Urothelium cell line (cell line): ENCODE measurements at regions not wholly inside any gene's neighbourhood (a gene's known extent, or its start where the extent isn't known, plus 50 kb on each side); places are given as distances from the start of the nearest gene placed in this dataset.

Source experiments
- DNase-seq: peaks from one replicate; pipeline ENCODE4 v3.0.0; 2011; ENCODE audit warnings: low spot score, mixed read lengths
- FAIRE-seq: peaks from 2 replicates; lab custom pipeline; 2011; peaks lifted over from hg19 to GRCh38; lab: Jason Lieb, UNC

DNA sequence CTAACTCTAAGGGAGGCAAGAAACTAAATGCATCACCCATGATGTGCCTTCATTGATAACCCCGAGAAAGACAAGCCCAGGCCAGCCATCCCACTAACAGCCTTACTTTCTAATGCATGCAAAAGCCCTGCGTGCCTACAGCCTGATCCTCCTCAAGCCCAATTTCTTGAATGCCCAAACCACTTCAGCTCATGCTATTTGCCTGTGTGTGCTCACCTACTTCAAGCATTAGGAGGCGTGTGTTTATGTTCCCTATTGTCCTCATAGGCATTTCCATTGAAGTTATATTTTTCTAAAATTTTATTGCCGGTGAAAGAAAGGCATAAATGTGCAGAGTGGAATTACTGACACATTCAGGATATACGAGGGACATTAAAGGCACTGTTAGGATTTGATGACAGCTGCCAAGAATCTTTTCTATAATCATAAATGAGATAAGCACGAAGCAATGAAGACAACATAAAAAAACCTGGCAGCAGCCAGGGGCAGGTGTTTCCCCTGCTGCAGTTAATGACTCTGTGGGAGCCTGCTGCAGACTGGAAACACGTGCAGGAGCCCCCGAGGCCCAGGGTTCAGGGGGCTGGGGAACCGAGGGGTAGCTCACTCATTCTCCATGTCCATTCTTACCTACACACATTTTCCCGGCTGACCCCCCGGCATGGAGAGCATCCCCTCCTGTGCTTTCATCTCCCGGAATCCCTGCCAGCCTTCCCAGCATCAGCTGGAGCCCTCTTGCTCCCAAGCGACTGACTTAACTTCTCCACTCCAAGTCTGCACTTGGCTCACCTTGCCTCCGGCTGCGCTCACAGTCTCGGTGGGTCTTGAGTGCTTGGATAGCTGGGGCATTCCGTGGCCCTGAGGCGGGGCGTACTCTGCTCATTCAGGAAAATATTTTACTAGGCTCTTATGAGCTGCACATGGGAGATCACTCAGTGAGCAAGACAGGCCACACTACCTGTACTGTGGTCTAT, 292.3 kb upstream of the SIX2 start:
- no peak for FAIRE-seq
- DNase-seq: no peak

GRCh38 chr2:45300026-45300750, 290.9 kb upstream of the SIX2 start:
- DNase-seq (no peak), FAIRE-seq (no peak)

- no peak for FAIRE-seq
- no peak for DNase-seq
These were observed 290.1 kb upstream of the SIX2 start for GRCh38 chr2:45299361-45299760.

DNA sequence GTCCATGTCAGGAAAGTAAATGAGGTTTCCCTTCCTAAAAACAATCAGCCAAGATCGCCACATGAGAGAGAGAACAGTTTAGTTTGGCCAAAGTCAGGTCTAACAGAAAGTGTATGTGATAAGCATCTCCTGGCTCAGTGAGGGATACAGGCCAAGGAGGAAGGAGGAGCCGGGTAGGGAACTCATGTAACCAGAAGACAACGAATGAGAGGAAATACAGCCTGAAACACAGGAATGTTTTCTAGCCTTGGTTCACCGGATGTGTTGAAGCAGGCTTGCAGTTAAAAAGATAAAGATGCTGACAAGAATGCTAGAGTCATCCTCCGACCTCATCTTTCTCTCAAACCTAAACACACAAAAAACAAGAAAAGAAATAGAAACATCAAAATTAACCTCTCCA, 283.9 kb upstream of the SIX2 start:
- FAIRE-seq: no peak
- DNase-seq: no peak

DNA sequence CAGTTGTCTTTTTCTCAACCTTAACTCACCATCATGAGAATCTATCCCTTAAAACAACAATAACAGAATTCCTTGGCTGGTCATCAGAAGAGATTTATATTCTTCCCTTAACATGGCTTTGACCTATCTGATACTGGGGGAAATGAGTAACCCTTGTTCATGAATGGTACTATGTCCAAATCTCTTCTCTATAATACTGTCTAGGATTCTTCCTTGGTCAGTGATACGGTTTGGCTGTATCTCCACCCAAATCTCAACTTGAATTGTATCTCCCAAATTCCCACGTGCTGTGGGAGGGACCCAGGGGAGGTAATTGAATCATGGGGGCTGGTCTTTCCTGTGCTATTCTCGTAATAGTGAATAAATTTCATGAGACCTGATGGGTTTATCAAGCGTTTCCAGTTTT, 282.0 kb upstream of the SIX2 start:
- FAIRE-seq: no peak

GRCh38 chr2:45289997-45290709, 280.9 kb upstream of the SIX2 start:
- DNase-seq: no peak
- no peak for FAIRE-seq

More for the DNA sequence above, 282.0 kb upstream of the SIX2 start:
- no peak for DNase-seq

DNA sequence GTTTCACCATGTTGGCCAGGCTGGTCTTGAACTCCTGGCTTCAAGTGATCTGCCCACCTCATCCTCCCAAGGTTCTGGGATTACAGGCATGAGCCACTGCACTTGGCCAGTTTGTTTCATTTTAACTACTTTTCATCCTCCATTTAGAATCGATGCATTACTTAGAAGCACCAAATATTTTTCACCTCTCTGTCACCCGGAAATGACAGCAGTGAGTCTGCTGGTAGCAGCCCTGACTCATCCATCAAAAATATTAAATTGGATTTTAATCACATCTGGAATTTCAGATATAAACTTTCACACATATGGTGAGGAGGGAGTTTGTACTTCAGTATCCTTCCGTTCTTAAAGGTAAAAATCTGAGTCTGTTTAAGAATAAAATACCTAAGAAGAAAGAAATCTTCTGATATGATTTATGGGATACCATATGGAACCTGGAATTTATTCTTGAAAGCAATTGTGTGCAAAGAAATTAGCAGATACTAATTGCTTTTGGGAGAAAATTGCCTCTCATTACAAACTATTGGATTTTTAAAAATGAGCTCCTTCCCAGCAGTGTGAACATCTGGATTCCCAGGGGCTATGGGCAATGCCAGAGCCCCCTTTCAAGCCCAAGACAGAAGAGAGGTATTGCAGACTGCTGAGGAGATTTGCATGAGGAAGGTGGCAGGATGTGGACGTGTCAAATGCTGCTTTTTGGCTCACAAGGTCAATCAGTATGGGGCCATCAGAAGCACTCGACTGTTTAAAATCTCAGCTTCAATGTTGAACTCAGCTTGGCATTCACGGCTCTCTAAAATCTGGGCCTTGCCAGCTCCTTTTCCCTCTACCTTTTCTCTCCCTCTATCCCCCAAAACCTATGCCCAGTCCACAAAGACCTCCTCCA, 279.5 kb upstream of the SIX2 start:
- FAIRE-seq (no peak), DNase-seq (no peak)

GRCh38 chr2:45287045-45287444, 277.8 kb upstream of the SIX2 start:
- FAIRE-seq (no peak), DNase-seq (no peak)

DNA sequence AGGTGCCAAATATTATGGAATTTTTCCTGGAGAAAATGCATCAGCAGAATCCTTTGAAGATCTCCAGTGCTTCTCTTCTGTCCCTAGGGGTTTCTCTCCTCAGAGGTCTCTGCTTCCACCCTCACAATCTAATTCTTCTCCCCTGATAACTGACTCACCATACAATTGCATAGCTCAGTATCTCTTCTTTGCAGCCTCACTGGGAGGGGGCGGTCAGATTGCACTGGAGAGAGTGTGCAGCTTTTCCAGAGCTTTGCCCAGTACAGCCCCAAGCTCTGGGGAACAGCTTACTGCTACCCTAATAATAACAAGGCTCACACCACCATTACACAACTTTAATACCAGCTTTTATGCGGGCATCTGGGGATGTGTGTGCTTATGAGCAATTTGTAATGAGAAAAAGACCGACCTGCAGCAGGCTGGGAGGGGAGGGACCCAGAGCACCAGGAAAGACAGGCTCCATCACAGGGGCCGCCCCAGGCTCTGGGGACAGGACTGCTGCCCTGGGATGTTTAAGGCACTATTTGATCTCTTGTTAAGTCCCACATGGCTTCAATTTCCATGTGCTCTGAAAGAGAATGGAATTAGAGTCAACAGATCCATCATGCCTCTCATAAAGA, 276.6 kb upstream of the SIX2 start:
- FAIRE-seq (no peak), DNase-seq (no peak)

GRCh38 chr2:45285311-45285710, 276.1 kb upstream of the SIX2 start:
- FAIRE-seq (no peak), DNase-seq (no peak)

- no peak for DNase-seq
- FAIRE-seq: no peak
These were observed 275.4 kb upstream of the SIX2 start for GRCh38 chr2:45284621-45284995.

- peak; percentile 86 for DNase-seq
- no peak for FAIRE-seq
These were observed 274.7 kb upstream of the SIX2 start for GRCh38 chr2:45283764-45284620.

GRCh38 chr2:45282646-45283045, 273.4 kb upstream of the SIX2 start:
- no peak for DNase-seq
- FAIRE-seq: no peak

- no peak for FAIRE-seq
These were observed 272.1 kb upstream of the SIX2 start for GRCh38 chr2:45281311-45281710.

GRCh38 chr2:45280794-45281193, 271.5 kb upstream of the SIX2 start:
- DNase-seq: no peak
- no peak for FAIRE-seq

More at GRCh38 chr2:45281311-45281710, 272.1 kb upstream of the SIX2 start:
- DNase-seq: no peak

DNA sequence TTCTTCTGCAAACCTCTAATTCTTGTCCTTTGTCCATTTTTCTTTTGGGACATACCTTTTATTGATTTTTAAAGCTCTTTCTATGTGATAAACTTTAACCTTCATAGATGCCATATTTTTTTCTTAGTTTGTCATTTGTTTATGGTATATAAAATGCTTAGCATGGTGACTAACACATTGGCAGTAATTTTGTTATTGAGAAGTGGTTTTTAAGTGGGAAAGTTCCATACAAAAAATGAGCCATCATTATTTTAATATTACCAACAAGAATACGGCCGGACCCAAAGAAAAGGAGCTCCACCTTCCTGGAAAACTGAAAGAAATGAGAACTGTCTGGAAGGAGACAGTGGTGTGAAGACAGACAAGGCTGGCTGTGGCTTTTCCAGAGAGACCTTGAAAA, 270.1 kb upstream of the SIX2 start:
- no peak for DNase-seq
- FAIRE-seq: no peak

DNA sequence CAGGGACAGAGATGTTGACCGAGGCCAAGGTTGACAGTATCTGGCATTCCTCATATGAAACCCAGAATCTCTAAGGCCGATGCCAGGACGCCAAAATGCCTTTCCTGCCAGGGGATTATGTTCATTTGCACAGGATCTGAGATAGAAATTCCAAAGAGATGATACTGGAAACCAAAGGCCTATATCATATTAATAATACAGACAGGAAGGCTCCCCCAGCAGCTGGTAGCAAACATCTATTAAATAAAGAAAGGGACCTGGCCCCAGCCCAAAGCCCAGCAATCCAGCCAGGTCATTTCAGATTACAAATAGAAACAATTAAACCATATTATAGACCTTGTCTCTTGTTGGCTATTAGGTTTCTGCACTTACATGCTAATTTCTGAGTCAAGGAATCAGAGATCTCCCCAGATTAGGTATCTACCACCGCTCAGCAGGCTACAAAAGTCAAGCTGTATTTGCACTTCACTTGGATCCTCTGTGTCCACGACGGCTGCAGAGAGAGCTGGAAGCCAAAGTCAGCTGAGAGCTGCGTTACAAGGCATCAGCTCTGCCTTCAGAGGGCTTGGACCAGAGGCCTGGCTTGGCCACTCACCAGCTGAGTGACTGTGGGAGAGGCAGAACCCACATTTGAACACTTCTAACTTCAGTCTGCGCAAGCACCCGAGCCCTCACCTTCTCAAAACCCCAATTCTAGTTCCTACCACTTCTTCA, 269.3 kb upstream of the SIX2 start:
- DNase-seq (no peak), FAIRE-seq (no peak)

DNA sequence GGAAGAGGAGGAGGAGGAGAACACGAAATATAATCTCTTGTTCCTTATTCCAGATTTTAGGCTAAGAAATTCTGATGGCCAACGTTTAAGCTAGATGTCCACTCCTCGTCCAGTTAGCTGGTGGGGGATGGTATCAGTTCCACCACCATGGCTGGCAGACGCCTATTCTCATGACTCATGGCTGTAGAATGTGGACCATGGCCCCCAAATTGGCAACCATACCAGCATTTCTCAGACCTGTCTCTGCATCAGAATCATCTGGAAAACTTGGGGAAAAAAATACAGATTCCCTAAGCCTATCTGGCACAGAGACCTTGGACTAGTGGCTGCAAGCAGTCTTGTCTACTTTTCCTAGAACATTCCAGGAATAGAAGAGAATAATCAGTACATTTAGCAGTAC, 267.7 kb upstream of the SIX2 start:
- peak; percentile 87 for FAIRE-seq

More for the DNA sequence above, 267.7 kb upstream of the SIX2 start:
- DNase-seq: peak; percentile 45
